PC-3 (cell line): ENCODE measurements at regions not wholly inside any gene's neighbourhood (a gene's known extent, or its start where the extent isn't known, plus 50 kb on each side); places are given as distances from the start of the nearest gene placed in this dataset.
A peak's percentile ranks its signal among the peaks of the same experiment; 100 is the strongest.
"Not testable (repeated sequence)": the region's sequence is repeated elsewhere in the genome, so short reads cannot be mapped to it uniquely, and the experiment has no call there.

Source experiments
- ATAC-seq: fragments of 200-7000 bp; cut with Tn5 transposase; 2 replicates; pipeline ENCODE4 v1.9.1; 2020; ENCODE audit warnings: mild to moderate bottlenecking, moderate library complexity
- BruUV-seq: library from RNA; stranded (reverse); fragments of 400-500 nt; replicated peaks from 2 replicates; lab custom pipeline; 2021; lab: Mats Ljungman, UMichigan
- CTCF ChIA-PET: fragments of 300-600 bp; sonication (Branson Sonifier 250); formaldehyde crosslinking; loops from one replicate; lab custom pipeline; 2022; ENCODE audit warnings: antibody characterized with exemption; lab: Charles Lee
- POLR2A ChIA-PET: fragments of 300-600 bp; sonication (Branson Sonifier 250); formaldehyde crosslinking; loops from one replicate; lab custom pipeline; 2022; ENCODE audit warnings: antibody characterized with exemption; ENCODE audit not compliant: unreplicated experiment; lab: Charles Lee
- DNase-seq: peaks from one replicate; pipeline ENCODE4 v3.0.0-alpha.2; 2015
- H2AFZ ChIP-seq: fragments of 300-600 bp; sonication (generic); 2 replicates; pipeline ENCODE4 v1.6.0; 2016; ENCODE audit warnings: antibody characterized with exemption, low read length
- H3F3A ChIP-seq: fragments of 300-600 bp; sonication (generic); one replicate; pipeline ENCODE4 v1.6.0; 2017; ENCODE audit warnings: antibody characterized with exemption, low read length, control low read depth, mild to moderate bottlenecking; ENCODE audit not compliant: unreplicated experiment
- H3K27ac ChIP-seq: fragments of 300-600 bp; sonication (generic); 2 replicates; pipeline ENCODE4 v1.5.1; 2016; ENCODE audit warnings: mild to moderate bottlenecking, low read length
- H3K27me3 ChIP-seq: fragments of 300-600 bp; sonication (generic); 2 replicates; pipeline ENCODE4 v1.6.1; 2016; ENCODE audit warnings: low read length, mixed read lengths
- H3K36me3 ChIP-seq: fragments of 300-600 bp; sonication (generic); 2 replicates; pipeline ENCODE4 v1.6.1; 2016; ENCODE audit warnings: low read depth, mixed run types, low read length, mixed read lengths
- H3K4me1 ChIP-seq: fragments of 300-600 bp; sonication (generic); 2 replicates; pipeline ENCODE4 v1.5.1; 2016; ENCODE audit warnings: low read length; ENCODE audit not compliant: insufficient read depth
- H3K4me2 ChIP-seq: fragments of 300-600 bp; sonication (generic); 2 replicates; pipeline ENCODE4 v1.6.0; 2016; ENCODE audit warnings: low read length
- H3K4me3 ChIP-seq: fragments of 300-600 bp; sonication (generic); 2 replicates; pipeline ENCODE4 v1.5.1; 2016; ENCODE audit warnings: mild to moderate bottlenecking, low read length, mixed read lengths
- H3K79me2 ChIP-seq: fragments of 300-600 bp; sonication (generic); 2 replicates; pipeline ENCODE4 v1.6.1; 2017; ENCODE audit warnings: low read length, mixed read lengths
- H3K9ac ChIP-seq: fragments of 300-600 bp; sonication (generic); 2 replicates; pipeline ENCODE4 v1.6.0; 2016; ENCODE audit warnings: mild to moderate bottlenecking, low read length
- H3K9me2 ChIP-seq: fragments of 300-600 bp; sonication (generic); replicated peaks from 2 replicates; pipeline ENCODE4 v1.6.1; 2016; ENCODE audit warnings: mixed run types, low read length, mixed read lengths
- H3K9me3 ChIP-seq: fragments of 300-600 bp; sonication (generic); 2 replicates; pipeline ENCODE4 v1.6.1; 2016; ENCODE audit warnings: low read length, mixed read lengths
- H4K20me1 ChIP-seq: fragments of 300-600 bp; sonication (generic); 2 replicates; pipeline ENCODE4 v1.6.1; 2016; ENCODE audit warnings: low read length, mixed read lengths
- EZH2 ChIP-seq: fragments of 300-600 bp; sonication (generic); IDR thresholded peaks from one replicate; pipeline ENCODE4 v1.6.1; 2017; ENCODE audit warnings: antibody characterized with exemption, mild to moderate bottlenecking, low read length; ENCODE audit not compliant: unreplicated experiment
- EZH2phosphoT487 ChIP-seq: fragments of 300-600 bp; sonication (generic); IDR thresholded peaks from 2 replicates; pipeline ENCODE4 v1.6.1; 2018; ENCODE audit warnings: mild to moderate bottlenecking, antibody characterized with exemption, low read length, borderline replicate concordance
- intact Hi-C: fragments of 100-400 bp; cut with micrococcal nuclease; formaldehyde crosslinking; loops from 2 replicates; pipeline ENCODE4 v1.9.0; 2023
- TF ChIP-seq, protein P1 (sequence below): fragments of 300-600 bp; sonication (generic); conservative IDR thresholded peaks from 2 replicates; pipeline ENCODE4 v1.5.1; 2017; ENCODE audit warnings: antibody characterized with exemption, low read depth, mild to moderate bottlenecking, low read length

DNA sequence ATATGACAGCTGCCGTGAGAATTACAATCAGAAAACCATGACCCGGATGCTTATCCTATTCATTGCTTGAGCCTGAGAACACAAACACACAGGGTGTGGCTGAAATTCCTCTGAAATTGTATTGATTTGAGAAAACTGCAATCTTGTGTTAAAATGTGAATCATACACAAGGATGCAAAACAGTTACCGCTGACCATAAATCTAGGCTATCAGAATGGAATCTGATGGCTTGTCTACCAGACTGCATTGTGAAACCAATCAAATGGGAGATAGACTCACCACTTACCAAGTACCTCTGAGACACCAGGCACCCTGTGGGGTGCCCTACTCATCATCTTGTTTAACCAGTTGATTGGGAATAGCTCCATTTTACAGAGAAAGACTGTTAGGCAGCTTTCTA, 188.7 kb upstream of the MSX2 start:
- ATAC-seq, result peak; percentile 7; the same call in 1 of the 2 replicates
- Histone ChIP-seq H2AFZ (peak overlapping the region; percentile 14; the same call in 1 of the 2 replicates), H3K4me2 (peak overlapping the region; percentile 24), H3K9ac (no peak overlapping the region; the same call in 1 of the 2 replicates), H3K4me3 (no peak overlapping the region), H3K27me3 (no peaks in the 10 kb centered on the region), H4K20me1 (no peaks in the 10 kb centered on the region), H3K27ac (peak overlapping the region; percentile 99), H3K4me1 (peaks cover 48% of the 10 kb centered on the region), H3K36me3 (no peaks in the 10 kb centered on the region), H3K9me2 (no peaks in the 10 kb centered on the region), H3K79me2 (no peaks in the 10 kb centered on the region), H3K9me3 (no peaks in the 10 kb centered on the region), H3F3A (no peaks in the 10 kb centered on the region)
- intact Hi-C loops, result no loop called here
- POLR2A ChIA-PET, result interaction anchor here (0.6 kb wide), 1 partner anchor 8 kb away, joined by 3 read pairs; no protein-coding TSS in a partner anchor
- peak; percentile 78 for DNase-seq
- CTCF ChIA-PET, result no interaction called here
- no TSS peak for BruUV-seq
- TF ChIP-seq, protein P1, sequence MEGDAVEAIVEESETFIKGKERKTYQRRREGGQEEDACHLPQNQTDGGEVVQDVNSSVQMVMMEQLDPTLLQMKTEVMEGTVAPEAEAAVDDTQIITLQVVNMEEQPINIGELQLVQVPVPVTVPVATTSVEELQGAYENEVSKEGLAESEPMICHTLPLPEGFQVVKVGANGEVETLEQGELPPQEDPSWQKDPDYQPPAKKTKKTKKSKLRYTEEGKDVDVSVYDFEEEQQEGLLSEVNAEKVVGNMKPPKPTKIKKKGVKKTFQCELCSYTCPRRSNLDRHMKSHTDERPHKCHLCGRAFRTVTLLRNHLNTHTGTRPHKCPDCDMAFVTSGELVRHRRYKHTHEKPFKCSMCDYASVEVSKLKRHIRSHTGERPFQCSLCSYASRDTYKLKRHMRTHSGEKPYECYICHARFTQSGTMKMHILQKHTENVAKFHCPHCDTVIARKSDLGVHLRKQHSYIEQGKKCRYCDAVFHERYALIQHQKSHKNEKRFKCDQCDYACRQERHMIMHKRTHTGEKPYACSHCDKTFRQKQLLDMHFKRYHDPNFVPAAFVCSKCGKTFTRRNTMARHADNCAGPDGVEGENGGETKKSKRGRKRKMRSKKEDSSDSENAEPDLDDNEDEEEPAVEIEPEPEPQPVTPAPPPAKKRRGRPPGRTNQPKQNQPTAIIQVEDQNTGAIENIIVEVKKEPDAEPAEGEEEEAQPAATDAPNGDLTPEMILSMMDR, result no peak
- TF ChIP-seq EZH2phosphoT487, result no peak
- no peak for TF ChIP-seq EZH2

DNA sequence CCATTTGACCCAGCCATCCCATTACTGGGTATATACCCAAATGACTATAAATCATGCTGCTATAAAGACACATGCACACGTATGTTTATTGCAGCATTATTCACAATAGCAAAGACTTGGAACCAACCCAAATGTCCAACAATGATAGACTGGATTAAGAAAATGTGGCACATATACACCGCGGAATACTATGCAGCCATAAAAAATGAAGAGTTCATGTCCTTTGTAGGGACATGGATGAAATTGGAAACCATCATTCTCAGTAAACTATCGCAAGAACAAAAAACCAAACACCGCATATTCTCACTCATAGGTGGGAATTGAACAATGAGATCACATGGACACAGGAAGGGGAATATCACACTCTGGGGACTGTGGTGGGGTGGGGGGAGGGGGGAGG, 184.6 kb upstream of the MSX2 start:
- H3K27ac ChIP-seq, BruUV-seq, POLR2A ChIA-PET, H4K20me1 ChIP-seq, intact Hi-C loops, H2AFZ ChIP-seq, ATAC-seq, CTCF ChIA-PET, H3K4me2 ChIP-seq, H3K4me3 ChIP-seq, H3K9me2 ChIP-seq, H3K36me3 ChIP-seq, DNase-seq, H3F3A ChIP-seq, H3K27me3 ChIP-seq, H3K79me2 ChIP-seq, H3K9ac ChIP-seq, H3K9me3 ChIP-seq: not testable (repeated sequence)
- H3K4me1 ChIP-seq, result peaks cover 15% of the 10 kb centered on the region

DNA sequence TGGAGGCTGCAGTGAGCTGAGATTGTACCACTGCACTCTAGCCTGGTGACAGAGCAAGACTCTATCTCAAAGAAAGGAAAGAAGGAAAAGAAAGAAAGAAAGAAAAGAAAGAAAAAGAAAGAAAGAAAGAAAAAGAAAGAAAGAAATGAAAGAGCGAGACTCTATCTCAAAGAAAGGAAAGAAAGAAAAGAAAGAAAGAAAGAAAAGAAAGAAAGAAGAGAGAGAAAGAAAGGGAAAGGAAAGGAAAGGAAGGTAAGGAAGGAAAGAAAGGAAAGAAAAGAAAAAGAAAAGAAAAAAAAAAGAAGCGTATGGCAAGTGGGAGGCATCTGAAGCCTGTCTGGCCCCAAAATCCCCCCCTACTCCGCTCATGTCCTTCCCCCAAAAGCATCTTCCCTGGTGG, 182.3 kb upstream of the MSX2 start:
- Histone ChIP-seq H3K9ac (no peak overlapping the region), H3K4me3 (no peak overlapping the region), H3K9me2 (no peaks in the 10 kb centered on the region), H3K27me3 (no peaks in the 10 kb centered on the region), H3K4me2 (no peak overlapping the region), H4K20me1 (no peaks in the 10 kb centered on the region), H3K36me3 (no peaks in the 10 kb centered on the region), H2AFZ (no peak overlapping the region), H3K27ac (no peak overlapping the region), H3K4me1 (no peaks in the 10 kb centered on the region), H3K79me2 (no peaks in the 10 kb centered on the region), H3F3A (no peaks in the 10 kb centered on the region), H3K9me3 (no peaks in the 10 kb centered on the region)
- intact Hi-C loops, result no loop called here
- CTCF ChIA-PET, result no interaction called here
- TF ChIP-seq EZH2 (no peak), EZH2phosphoT487 (no peak)
- TF ChIP-seq, protein P1, result no peak
- BruUV-seq, result no TSS peak
- no peak for ATAC-seq
- DNase-seq, result no peak
- POLR2A ChIA-PET, result no interaction called here
